Fibroblast of lung (primary cell): ENCODE measurements at regions not wholly inside any gene's neighbourhood (a gene's known extent, or its start where the extent isn't known, plus 50 kb on each side); places are given as distances from the start of the nearest gene placed in this dataset.

ENCODE experiments used
- CTCF ChIP-seq, 2 donors: IDR thresholded peaks in 1 of 2; conservative IDR thresholded peaks in 1 of 2; 1 replicate in 1 of 2; 2 replicates in 1 of 2; pipeline ENCODE4 v1.5.1; 2011 to 2012; ENCODE audit warnings: low read length in 2 of 2, control low read depth in 1 of 2, inconsistent platforms in 1 of 2, low read depth in 1 of 2, mild to moderate bottlenecking in 1 of 2
- EZH2 ChIP-seq: IDR thresholded peaks from 2 replicates; pipeline ENCODE4 v1.5.1; 2012; ENCODE audit warnings: low read length, control low read depth, mild to moderate bottlenecking; ENCODE audit errors: missing control alignments

- TF ChIP-seq EZH2 (no peak), CTCF (conservative IDR thresholded peaks at IDR 0.05 in 1 of 2, IDR thresholded peaks at IDR 0.05 in 1 of 2; ENCODE audit: low read depth in 1 of 2, low read length in 2 of 2) (no peak)
Measured at GRCh38 chr3:72627271-72627670, 221.0 kb downstream of the SHQ1 start.
